DND-41 (cell line): ENCODE measurements at regions not wholly inside any gene's neighbourhood (a gene's known extent, or its start where the extent isn't known, plus 50 kb on each side); places are given as distances from the start of the nearest gene placed in this dataset.

Experiments used
- ATAC-seq: fragments of 200-7000 bp; cut with Tn5 transposase; 3 replicates; pipeline ENCODE4 v1.9.1; 2021; ENCODE audit warnings: low read depth; ENCODE audit not compliant: insufficient read depth
- DNase-seq: peaks from one replicate; pipeline ENCODE4 v3.0.0-alpha.2; 2020
- H2AFZ ChIP-seq: 2 replicates; pipeline ENCODE4 v1.6.0; 2012; ENCODE audit warnings: low read depth, low read length
- H3K27ac ChIP-seq: 2 replicates; pipeline ENCODE4 v1.5.1; 2012; ENCODE audit warnings: low read length, inconsistent platforms
- H3K27me3 ChIP-seq: fragments of 200-600 bp; sonication (generic); 2 replicates; pipeline ENCODE4 v1.6.0; 2012; ENCODE audit warnings: low read length, mild to moderate bottlenecking, inconsistent platforms; ENCODE audit not compliant: insufficient read depth, poor library complexity
- H3K36me3 ChIP-seq: 2 replicates; pipeline ENCODE4 v1.5.1; 2012; ENCODE audit warnings: low read length, inconsistent platforms; ENCODE audit not compliant: insufficient read depth
- H3K4me1 ChIP-seq: 2 replicates; pipeline ENCODE4 v1.5.1; 2012; ENCODE audit warnings: mild to moderate bottlenecking, low read length; ENCODE audit not compliant: insufficient read depth
- H3K4me2 ChIP-seq: 2 replicates; pipeline ENCODE4 v1.6.0; 2012; ENCODE audit warnings: mild to moderate bottlenecking, moderate library complexity, low read length, inconsistent platforms; ENCODE audit not compliant: insufficient read depth
- H3K4me3 ChIP-seq, 2 experiments: fragments of 200-600 bp in 1 of 2; shearing (Covaris generic) in 1 of 2; 2 replicates each; pipeline ENCODE4 v1.5.1; 2012 to 2016; ENCODE audit warnings: inconsistent platforms in 2 of 2, low read length in 2 of 2, mild to moderate bottlenecking in 2 of 2, low read depth in 1 of 2, moderate library complexity in 1 of 2
- H3K79me2 ChIP-seq: 2 replicates; pipeline ENCODE4 v1.6.0; 2012; ENCODE audit warnings: low read length, inconsistent platforms; ENCODE audit not compliant: insufficient read depth
- H3K9ac ChIP-seq: 2 replicates; pipeline ENCODE4 v1.6.0; 2012; ENCODE audit warnings: low read depth, mild to moderate bottlenecking, inconsistent platforms, low read length, moderate library complexity
- H3K9me3 ChIP-seq: 2 replicates; pipeline ENCODE4 v1.5.1; 2012; ENCODE audit warnings: low read length, moderate library complexity, mild to moderate bottlenecking, inconsistent platforms; ENCODE audit not compliant: insufficient read depth, severe bottlenecking
- H4K20me1 ChIP-seq: 2 replicates; pipeline ENCODE4 v1.6.0; 2012; ENCODE audit warnings: low read length; ENCODE audit not compliant: insufficient read depth
- CTCF ChIP-seq: IDR thresholded peaks from 2 replicates; pipeline ENCODE4 v1.5.1; 2012; ENCODE audit warnings: borderline replicate concordance, low read length, moderate library complexity, mild to moderate bottlenecking; ENCODE audit not compliant: poor library complexity, severe bottlenecking; ENCODE audit errors: extremely low read depth
- EZH2 ChIP-seq: IDR thresholded peaks from 3 replicates; pipeline ENCODE4 v1.6.1; 2012; ENCODE audit warnings: borderline replicate concordance, low read depth, mild to moderate bottlenecking, moderate library complexity, low read length, inconsistent platforms; ENCODE audit not compliant: severe bottlenecking

- Histone ChIP-seq H3K4me1 (no peaks in the 10 kb centered on the region), H2AFZ (no peak overlapping the region), H3K27ac (no peak overlapping the region), H3K79me2 (no peaks in the 10 kb centered on the region), H3K4me3 (no peak overlapping the region), H3K27me3 (peaks cover 4% of the 10 kb centered on the region), H3K9ac (no peak overlapping the region), H4K20me1 (no peaks in the 10 kb centered on the region), H3K9me3 (no peaks in the 10 kb centered on the region), H3K4me2 (no peak overlapping the region), H3K36me3 (no peaks in the 10 kb centered on the region)
- TF ChIP-seq EZH2 (no peak), CTCF (no peak)
- no peak for DNase-seq
- ATAC-seq = no peak
These were observed 804.4 kb downstream of the SATB2 start for GRCh38 chr2:198653311-198653710.

- H3K4me2 ChIP-seq = no peak overlapping the region
- H2AFZ ChIP-seq = no peak overlapping the region
- no peaks in the 10 kb centered on the region for H4K20me1 ChIP-seq
- no peaks in the 10 kb centered on the region for H3K36me3 ChIP-seq
- H3K27ac ChIP-seq = no peak overlapping the region
- H3K9ac ChIP-seq = no peak overlapping the region
- no peaks in the 10 kb centered on the region for H3K4me1 ChIP-seq
- no peaks in the 10 kb centered on the region for H3K79me2 ChIP-seq
- ATAC-seq (no peak), DNase-seq (no peak)
- no peaks in the 10 kb centered on the region for H3K9me3 ChIP-seq
- H3K4me3 ChIP-seq = no peak overlapping the region
- peaks cover 4% of the 10 kb centered on the region for H3K27me3 ChIP-seq
- TF ChIP-seq CTCF = no peak
- no peak for TF ChIP-seq EZH2
These were observed 805.3 kb downstream of the SATB2 start for GRCh38 chr2:198652461-198652860.

GRCh38 chr2:198645816-198646215, 811.9 kb downstream of the SATB2 start:
- H3K4me2 ChIP-seq = no peak overlapping the region
- H3K9me3 ChIP-seq = no peaks in the 10 kb centered on the region
- no peak overlapping the region for H2AFZ ChIP-seq
- no peak for TF ChIP-seq EZH2
- H3K79me2 ChIP-seq = no peaks in the 10 kb centered on the region
- H3K27ac ChIP-seq = no peak overlapping the region
- ATAC-seq = no peak
- H3K27me3 ChIP-seq = no peaks in the 10 kb centered on the region
- no peak overlapping the region for H3K9ac ChIP-seq
- H3K36me3 ChIP-seq = no peaks in the 10 kb centered on the region
- no peaks in the 10 kb centered on the region for H4K20me1 ChIP-seq
- no peak overlapping the region for H3K4me3 ChIP-seq
- H3K4me1 ChIP-seq = no peaks in the 10 kb centered on the region
- DNase-seq = no peak

GRCh38 chr2:198641161-198641560, 816.6 kb downstream of the SATB2 start:
- H2AFZ ChIP-seq = no peak overlapping the region
- peaks cover 3% of the 10 kb centered on the region for H3K27me3 ChIP-seq
- H3K4me1 ChIP-seq = no peaks in the 10 kb centered on the region
- H3K79me2 ChIP-seq = no peaks in the 10 kb centered on the region
- no peak for DNase-seq
- no peak overlapping the region for H3K4me2 ChIP-seq
- TF ChIP-seq EZH2 (no peak), CTCF (no peak)
- no peak overlapping the region for H3K4me3 ChIP-seq
- H3K36me3 ChIP-seq = no peaks in the 10 kb centered on the region
- no peak for ATAC-seq
- H3K9me3 ChIP-seq = no peaks in the 10 kb centered on the region
- H4K20me1 ChIP-seq = no peaks in the 10 kb centered on the region
- no peak overlapping the region for H3K9ac ChIP-seq
- no peak overlapping the region for H3K27ac ChIP-seq
